IPS DF 19.7 (cell line): ENCODE measurements at regions not wholly inside any gene's neighbourhood (a gene's known extent, or its start where the extent isn't known, plus 50 kb on each side); places are given as distances from the start of the nearest gene placed in this dataset.
"Not testable (repeated sequence)": the region's sequence is repeated elsewhere in the genome, so short reads cannot be mapped to it uniquely, and the experiment has no call there.

Experiments used
- DNase-seq: peaks from one replicate; pipeline ENCODE4 v3.0.0-alpha.2; 2013; ENCODE audit warnings: low read depth, low spot score

DNA sequence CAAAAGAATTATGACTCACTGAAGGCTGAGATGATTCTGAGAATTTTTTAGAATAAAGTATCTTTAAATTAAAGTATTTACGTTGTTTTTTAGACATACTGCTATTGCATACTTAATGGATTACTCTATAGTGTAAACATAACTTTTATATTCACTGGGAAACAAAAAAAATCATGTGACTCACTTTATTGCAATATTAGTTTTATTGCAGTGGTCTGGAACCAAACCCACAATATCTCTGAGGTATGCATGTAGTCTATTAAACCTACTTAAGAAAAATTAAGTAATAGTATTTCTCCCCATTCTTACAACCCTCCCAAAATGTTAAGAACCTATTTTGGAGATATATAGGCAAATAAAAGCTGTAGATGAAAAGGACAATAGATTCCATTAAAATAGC, 142.9 kb upstream of the ZNF521 start:
- DNase-seq, result no peak

DNA sequence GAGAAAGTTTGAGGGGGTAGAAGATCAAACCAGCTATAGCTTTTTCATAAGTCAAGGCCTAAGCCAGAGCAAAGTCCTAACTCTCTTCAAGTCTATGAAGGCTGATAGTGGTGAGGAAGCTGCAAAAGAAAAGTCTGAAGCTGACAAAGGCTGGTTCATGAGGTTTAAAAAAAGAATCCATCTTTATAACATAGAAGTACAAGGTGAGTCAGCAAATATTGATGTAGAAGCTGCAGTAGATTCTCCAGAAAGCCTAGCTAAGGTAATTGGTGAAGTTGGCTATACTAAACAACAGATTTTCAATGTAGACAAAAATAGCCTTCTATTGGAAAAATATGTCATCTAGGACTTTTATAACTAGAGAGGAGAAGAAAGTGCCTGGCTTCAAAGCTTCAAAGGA, 141.4 kb upstream of the ZNF521 start:
- no peak for DNase-seq

DNA sequence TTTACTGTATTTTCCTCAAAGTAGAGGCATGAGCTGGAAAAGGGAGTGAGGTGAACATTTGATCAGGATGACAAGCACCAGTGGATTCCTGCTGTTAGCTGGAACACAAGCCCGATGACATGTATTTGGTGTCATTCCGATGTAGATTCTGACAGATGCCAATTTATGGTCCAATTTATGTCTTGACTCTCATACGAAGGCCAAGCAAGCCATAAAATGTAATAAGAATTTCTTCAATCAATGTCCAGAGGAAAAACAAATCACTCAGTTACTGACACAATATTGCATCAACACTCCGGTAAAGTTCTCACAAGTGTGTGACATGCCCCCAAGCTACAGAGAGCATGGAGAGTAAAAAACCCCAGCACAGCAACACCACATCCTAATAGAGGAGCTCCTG, 138.3 kb upstream of the ZNF521 start:
- DNase-seq, result no peak

DNA sequence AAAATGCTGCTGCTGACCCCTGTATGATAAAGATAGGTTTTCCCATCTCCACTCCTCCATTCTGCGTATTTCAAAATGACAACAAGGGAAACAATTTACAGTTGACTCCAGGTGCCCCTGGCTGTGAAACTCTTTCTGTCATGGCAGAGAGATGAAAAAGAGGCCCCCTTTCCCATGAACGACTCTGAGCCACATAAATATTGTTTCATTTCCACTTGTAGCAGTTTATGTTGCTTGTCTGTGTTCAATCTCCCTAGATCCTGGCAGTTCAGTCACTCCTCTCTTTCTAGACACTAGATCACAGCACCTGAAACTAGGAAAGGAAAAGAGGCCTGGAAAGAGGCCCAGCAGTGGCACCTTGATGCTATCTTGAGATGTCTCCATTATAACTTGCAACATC, 121.0 kb upstream of the ZNF521 start:
- no peak for DNase-seq

DNA sequence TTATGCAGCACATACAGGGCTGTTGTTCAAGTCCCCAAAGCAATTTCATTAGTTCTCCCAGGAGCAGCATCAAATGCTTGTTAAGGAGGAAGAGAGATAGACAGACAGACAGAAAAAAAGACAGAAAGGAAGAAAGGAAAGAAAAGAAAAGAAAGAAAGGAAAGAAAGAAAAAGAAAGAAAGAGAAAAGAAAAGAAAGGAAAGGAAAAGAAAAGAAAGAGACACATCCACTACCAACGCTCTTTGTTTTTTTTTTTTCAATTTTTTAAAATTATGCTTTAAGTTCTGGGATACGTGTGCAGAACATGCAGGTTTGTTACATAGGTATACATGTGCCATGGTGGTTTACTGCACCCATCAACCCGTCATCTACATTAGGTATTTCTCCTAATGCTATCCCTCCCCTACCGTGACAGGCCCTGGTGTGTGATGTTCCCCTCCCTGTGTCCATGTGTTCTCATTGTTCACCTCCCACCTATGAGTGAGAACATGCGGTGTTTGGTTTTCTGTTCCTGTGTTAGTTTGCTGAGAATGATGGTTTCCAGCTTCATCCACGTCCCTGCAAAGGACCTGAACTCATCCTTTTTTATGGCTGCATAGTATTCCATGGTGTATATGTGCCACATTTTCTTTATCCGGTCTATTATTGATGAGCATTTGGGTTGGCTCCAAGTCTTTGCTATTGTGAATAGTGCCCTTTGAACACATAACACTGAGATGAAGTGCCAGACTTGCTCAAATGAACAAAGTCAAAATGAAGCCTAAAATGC, 119.0 kb upstream of the ZNF521 start:
- DNase-seq, result not testable (repeated sequence)

DNA sequence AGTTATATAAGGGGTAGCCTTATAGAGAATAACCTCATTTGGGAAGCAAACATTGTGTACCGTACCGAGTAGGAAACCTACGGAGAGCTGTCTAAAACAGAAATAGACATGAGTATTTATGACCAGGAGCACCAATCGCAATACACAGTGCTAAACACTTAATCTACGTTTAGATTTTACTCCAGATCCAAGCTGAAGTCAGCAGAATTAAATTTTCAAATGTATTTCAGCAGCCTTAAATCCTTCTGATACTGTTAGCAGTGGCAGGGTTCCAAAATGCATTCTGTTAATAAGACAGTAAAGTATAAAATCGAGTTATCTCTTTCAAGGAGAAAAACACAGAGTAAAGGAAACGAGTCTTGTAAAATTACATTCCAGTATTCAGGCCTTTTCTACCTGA, 118.1 kb upstream of the ZNF521 start:
- no peak for DNase-seq

DNA sequence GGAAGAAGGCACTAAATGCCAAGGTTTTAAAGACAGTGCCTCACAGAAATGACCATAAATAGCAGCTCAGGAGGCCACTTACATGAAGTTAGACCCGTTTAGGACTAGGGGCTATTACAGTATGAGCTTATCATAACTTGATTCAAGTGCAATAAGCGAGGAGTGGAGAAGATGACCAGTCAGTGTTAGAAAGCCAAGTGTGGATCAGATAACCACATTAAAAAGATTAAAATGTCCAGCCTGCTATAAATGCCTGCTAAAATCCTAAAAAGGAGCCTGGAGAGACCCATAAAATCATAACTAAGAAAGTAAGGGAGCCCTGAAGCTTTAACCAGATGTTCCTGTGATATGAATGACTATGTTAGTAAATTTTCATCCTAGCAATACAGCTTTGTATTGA, 117.5 kb upstream of the ZNF521 start:
- no peak for DNase-seq

DNA sequence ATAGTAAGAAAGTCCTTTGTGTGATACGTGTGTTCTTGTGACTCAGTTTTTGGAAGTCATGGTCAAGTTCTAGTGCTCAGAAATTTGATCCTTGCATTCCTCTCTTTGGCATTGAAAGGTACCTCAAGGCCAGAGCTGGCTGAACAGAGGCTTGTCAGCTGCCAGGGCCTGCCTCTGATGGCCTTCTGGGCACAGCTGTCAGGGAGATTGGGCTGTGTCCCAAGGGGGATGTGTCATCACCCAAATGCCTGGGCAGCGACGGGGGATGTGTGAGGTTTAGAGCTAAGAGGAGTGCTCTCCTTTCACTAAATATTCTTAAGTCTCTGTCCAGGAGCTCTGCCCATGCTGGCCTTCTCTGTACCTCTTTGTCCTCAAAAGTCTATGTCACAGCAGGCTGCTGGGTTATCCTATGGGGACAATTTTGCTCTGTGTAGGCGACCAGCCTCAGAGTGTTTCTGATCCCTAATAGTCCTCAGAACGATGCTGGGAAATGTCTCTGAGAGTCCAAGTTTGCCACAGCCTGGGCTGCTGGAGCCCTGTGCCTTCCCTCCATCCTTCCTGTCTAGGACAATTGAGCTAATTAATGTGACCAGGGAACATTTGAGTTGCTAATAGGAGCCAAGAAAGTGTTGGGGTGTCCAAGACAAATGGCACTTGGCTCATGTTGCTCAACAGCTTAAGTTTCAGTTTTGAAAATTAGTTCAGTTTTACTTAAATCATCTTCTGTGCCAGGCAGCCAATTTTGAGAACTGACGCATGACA, 115.4 kb upstream of the ZNF521 start:
- DNase-seq, result no peak

DNA sequence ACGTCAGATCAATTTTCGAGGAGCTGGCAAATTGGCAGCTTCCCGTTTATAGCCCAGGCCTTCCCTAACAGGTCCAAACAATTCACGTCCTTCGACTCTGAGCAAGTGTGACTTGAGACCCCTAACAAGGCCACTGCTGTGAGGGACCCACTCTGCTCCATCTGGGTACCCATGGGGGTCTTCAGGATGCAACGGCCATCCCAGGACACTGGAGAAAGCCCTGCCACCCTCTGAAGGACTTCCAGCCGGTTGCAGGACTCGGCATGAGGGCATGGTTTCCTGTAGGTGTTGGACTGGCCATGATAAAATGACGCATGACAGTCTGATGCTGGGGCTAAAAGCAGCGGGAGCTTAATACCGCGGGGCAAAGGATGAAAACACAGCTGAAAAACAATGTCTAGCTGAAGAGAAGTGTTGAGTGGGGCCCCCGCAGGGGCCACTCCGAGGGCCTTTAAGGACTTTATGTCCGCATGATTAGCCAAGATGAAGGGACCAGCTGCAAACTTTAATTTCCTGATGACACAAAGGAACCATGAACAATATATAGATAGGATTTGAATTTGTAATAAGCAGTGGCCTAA, 113.3 kb upstream of the ZNF521 start:
- no peak for DNase-seq

DNA sequence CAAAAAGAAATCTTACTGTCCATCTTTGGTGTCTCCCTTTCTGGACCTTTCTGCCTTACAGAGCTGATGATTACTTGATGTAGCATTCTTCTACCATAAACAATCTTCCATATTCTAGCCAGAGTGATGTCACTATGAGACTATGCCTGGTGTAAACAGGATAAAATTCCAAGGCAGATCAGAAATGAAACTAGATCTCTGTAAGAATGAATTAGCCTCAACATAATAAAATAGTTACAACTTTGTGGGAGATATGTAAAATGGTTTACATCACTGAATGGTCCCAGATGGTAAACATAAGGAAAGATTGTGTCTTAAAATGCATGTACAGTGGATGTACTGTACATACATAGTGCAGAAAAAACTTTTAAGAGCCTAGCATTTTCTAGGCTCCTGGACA, 112.3 kb upstream of the ZNF521 start:
- DNase-seq, result no peak

DNA sequence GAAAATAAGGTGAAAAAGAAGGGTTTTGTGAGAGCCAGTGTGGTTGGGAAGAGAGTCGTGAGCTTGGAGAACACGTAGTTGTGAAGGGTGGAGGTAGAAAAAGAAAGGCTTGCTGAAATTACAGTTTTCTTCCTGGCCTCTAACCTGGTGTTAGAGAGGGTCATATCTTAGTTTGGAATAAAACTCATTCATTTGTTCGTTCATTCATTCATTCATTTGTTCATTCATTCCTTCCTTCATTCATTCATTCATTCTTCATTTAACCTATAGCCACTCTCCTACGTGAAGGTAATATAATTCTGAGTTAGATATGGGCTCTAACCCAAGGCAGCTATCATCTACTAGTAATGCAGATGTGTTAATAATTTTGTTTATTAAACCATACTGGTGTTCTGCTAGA, 111.8 kb upstream of the ZNF521 start:
- no peak for DNase-seq

DNA sequence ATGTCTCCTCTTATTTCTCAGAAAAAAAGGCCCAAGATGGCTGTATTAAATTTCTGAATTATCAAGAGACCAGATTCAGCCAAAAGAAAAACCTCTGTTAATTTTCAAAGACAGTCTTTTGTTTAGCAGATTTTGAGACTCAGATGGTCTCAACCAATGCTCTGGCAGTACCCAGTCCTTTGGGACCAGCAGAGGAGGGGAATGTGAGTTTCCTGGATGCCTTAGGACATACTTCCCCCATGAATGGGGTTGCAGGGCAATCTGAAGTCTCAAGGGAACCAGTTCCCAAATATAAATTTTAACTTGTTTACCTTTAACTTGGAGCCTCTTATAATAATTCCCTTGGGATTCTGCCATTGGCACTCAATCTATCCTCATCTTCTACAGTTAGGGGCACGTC, 107.8 kb upstream of the ZNF521 start:
- DNase-seq, result no peak

DNA sequence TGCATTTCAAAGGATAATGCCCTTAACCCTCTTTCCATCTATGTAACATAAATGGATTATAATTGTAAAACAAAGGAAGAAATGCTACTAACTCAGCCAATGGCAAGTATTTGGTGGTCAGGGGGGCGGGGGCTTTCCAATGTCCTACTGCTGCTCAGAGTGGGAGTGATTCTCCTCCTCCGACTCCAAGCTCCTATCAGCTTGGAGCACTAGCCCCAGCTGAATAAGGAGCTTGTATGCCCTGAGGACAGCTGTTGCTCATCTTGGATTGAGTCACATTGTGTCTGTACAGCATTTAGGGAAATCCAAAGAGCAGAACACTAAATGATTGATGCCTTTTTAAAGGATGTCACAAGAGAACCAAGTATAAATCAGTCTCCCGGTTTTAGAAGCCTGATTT, 105.6 kb upstream of the ZNF521 start:
- DNase-seq, result no peak

DNA sequence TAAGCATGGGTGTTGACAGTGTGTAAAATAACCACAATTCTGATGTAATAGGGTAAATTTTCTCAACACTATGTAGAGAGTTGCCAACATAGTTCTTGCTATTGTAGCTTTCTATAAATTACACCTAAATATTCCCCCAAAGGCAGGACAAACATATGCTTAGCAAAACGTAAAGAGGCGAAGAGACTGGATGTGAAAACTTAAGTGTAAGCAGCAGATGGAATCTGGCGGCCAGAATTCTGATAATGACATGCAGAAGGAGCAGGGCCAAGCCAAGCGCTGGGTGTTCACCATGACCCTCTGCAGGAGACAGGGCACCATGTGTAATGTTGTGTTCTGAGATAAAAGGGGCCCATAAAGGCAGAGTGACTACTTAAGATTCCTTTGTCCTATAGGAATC, 105.2 kb upstream of the ZNF521 start:
- no peak for DNase-seq

DNA sequence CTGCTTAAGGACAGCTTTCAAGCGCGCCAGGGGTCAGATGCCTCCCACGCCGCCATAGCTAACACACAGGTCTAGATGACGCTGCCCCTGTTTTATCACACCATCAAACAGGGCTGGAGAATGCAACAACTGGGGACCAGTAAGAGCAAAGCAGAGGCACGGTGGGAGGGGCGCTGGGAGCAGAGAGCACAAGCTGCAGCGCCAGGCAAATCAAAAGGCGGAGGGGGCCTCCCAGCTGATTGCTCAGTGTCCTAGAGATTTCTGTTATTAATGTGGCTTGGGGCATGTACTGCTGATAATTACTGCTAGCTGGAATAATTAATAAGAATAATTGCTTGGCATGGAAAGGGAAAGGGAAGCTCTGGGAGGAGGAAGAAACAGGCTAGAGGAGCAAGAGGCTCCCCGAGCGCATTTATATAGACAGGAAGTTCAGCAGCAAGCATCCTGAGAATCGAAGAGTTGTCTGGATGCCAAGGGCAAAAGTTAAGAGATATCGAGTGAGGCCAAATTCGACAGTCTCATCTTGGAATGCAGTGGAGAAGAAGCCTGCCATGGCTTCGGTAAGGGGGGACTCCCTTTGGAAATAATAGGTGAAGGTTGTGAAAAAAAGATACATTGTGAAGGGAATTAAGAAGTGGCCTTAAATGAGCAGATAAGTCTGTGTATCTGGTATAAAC, 104.5 kb upstream of the ZNF521 start:
- DNase-seq, result no peak

DNA sequence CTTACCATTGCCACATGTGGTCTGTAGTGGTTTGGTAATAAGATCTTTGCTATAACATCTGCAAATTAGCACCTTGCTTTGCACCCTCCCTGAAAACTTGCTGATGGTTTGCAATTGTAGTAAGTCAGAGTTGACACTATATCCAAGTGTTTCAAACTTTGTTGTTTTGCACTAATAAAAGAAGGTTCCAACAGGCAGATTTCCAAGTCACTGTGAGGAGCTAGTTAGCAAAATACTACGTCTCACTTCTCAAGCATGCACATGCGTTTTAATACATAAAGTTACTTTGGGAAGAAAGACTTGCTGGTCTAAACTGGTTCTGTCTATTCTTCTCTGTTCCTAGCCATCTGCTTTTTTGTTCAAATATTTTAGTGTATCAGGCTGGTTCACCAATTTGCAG, 103.7 kb upstream of the ZNF521 start:
- no peak for DNase-seq

DNA sequence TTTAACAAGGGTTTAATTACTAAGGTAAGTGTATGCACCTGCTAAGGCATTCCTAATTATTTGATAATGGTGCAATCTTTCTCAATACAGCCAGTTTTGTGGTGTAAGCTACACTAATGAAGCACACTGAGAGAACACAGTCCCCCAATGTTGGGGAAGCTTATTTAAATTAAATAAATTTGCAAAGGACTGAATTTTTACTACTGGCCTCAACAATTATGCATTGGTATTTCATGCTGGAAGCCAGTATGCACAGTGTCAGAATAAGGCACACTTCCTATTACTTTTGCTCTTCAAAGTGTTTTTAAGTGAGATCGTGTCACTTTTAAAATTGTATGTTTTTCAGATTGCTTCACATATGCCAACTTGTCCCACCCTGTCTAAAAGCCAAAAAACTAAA, 103.2 kb upstream of the ZNF521 start:
- DNase-seq, result no peak

DNA sequence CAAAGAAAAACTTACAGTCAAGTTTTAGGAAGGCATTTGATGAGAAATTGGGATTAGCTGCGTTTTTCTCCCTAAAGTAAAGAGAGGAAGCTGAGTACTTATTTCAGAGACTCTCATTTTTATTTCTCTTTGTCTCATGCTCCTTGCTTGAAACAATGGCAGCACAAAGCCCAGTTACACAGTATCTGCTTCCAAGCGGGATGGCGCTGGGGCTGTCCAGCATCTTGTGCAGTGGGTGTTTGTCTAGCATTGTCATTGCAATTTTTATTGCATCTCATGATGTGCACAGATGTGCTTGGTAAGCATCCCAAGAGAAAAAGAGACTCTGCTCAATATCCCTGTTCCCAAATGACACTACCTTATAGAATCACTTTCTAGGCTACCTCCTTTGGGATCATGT, 102.8 kb upstream of the ZNF521 start:
- no peak for DNase-seq

DNA sequence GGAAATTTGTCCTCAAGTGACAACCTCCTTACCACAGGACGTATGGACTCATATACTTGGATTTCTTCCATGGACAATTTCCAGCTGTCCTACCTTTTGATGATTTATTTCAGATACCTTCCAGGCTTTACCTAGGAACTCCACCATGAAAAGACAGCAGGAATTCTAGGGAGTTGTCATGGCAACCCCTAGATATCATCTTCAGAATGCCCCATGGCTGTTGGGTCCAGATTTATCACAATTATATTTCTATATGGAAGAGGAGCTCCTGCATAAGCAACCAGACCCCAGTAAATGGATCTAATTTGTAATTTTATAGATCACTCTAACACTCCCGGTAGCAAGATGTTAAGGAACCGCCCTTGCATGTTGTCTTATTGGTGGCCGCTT, 102.3 kb upstream of the ZNF521 start:
- DNase-seq, result no peak

DNA sequence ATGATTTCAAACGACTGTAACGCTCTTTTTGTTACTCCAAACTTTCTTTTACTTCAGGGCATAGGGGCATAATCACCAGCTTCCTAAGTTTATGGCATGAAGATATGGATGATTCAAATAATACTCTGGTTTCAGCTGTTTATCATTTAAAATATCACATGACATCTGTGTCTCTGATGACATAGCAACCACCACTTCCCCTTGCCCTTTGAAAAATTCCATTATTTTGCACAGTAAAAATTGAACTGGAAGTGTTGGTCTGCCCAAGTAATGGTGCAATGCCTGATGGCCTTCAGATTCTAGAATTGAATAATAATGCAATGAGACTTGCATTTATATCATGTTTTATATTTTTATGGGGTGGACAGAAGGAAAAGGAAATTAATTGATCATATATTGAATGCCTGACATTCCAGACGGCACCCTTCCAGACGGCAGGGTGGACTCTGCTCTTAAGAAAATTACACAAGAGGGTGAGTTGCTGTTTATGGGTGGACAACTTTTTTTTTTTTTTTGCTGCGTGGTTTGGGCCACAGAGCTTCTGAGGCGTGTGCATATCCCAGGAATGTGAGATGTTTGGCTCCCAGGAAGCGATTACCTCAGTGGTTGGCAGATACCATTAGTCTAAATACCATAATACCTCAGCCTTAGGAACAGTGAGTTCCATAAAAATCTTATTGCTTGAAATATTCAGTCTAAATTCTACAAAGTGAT, 101.7 kb upstream of the ZNF521 start:
- no peak for DNase-seq

DNA sequence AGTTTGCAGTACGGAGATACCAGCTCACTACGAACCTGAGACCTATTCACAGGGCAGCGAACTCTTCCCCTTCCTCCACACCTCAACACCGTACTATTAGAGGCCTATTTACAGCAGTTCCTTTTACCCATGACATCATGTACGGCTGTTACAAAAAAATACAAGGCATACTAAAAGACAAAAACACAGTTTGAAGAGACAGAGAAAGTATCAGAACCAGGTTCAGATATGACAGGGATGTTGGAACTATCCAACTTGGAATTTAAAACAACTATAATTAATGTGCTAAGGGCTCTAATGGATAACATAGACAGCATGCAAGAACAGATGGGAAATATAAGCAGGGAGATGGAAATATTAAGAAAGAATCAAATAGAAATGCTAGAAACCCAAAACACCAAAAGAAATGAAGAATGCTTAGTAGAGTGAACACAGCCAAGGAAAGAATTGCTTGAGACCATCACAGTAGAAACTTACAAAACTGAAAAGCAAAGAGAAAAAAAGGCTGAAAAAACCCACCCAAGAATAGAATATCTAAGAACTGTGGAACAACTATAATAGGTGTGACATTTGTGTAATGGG, 99.2 kb upstream of the ZNF521 start:
- DNase-seq, result no peak

DNA sequence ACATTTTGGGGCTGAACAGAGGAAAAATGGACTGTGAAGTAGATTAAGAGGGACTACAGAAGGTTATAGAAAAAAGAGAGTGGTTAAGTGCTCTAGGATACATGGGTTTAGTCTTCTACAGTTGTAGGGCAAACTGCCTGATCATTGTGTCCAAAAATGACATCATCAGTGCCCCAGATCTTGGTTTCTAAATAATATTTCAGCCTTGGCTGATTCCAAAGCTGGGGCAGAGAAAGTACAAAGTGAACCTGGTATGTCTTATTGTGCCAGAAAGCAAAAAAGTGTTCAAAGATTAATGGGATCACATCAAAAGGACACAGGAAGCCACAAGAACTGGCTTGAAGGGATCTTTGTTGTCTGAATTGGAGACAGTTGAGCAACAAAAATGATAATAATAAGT, 97.1 kb upstream of the ZNF521 start:
- no peak for DNase-seq
